ENCODE measurements at regions not wholly inside any gene's neighbourhood (a gene's known extent, or its start where the extent isn't known, plus 50 kb on each side); places are given as distances from the start of the nearest gene placed in this dataset.
A peak's percentile ranks its signal among the peaks of the same experiment; 100 is the strongest.
"Not testable (repeated sequence)": the region's sequence is repeated elsewhere in the genome, so short reads cannot be mapped to it uniquely, and the experiment has no call there.

DNA sequence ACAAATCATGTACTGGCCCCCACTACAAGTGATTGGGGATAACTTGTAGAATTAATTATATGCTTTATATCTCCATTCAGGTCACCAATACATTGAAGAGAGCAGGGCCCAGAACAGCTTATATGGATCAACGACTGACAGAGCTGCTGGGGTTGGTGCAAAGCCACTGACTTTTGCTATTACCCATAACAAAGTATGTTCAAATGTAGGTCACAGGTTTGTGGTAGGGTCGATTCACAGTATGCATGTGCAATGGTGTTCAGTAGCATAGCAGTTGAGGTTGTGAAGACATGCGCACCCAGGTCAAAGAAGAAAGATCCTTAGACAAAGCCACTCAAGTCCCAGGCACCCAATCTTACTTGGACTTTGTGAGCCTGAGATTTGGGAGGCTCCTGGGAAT, 110.6 kb downstream of the NBPF8 start:
- ATAC-seq; H3K27ac ChIP-seq; H3K4me1 ChIP-seq; H3K36me3 ChIP-seq; DNase-seq; H3K27me3 ChIP-seq; H3K4me3 ChIP-seq; H3K9me3 ChIP-seq; intact Hi-C loops (cut with DNase I): not testable (repeated sequence)

DNA sequence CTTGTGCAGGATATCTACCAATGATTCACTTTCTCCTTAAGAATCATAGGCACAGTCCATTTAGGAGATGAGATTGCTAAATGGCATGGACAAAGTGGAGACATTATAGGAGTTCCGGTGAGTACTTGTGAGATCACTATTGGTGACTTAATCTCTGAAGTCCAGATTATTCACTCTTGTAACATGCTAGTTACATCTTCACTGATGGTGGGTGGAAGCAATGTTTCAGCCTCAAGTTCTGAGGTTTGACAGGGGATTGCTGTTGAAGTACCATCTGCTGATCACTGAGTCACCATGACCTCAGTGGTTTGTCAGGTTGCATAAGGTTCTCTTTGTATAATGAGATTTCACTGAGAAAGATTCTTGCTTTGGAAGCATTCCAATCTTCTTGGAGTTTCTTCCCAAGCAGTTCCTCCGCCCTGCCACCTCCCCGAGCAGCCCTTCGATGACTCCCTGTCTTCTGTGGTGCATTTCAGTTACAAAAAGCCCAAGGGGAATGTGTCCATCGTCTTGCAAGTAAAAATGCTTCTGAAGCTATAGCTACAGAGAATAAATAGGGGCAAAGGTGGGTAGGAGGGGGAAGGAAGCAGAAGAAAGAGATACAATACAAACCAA, 114.7 kb downstream of the NBPF8 start:
- H3K27ac ChIP-seq; DNase-seq; intact Hi-C loops (cut with DNase I); H3K9me3 ChIP-seq; H3K27me3 ChIP-seq; H3K4me3 ChIP-seq; H3K4me1 ChIP-seq; H3K36me3 ChIP-seq: not testable (repeated sequence)
- ATAC-seq: peak; percentile 56

DNA sequence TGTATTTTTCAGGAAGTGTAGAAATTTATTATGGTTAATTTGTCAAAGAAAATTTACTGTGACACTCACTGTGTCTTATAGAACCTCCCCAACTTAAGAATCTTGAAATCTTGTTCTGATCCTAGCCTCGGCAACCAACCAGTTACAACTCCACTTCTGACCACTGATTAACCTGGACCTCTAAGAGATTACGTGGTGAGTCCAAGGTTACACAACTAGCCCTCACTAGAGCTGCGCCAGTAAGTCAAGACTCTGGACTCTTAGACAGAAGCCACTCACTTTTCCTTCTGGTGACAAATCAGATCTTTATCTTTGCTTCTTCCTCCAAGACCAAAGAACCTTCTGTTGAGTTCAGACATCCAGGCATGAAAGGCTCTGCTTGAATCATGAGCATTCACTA, 116.6 kb downstream of the NBPF8 start:
- ATAC-seq: not testable (repeated sequence)

DNA sequence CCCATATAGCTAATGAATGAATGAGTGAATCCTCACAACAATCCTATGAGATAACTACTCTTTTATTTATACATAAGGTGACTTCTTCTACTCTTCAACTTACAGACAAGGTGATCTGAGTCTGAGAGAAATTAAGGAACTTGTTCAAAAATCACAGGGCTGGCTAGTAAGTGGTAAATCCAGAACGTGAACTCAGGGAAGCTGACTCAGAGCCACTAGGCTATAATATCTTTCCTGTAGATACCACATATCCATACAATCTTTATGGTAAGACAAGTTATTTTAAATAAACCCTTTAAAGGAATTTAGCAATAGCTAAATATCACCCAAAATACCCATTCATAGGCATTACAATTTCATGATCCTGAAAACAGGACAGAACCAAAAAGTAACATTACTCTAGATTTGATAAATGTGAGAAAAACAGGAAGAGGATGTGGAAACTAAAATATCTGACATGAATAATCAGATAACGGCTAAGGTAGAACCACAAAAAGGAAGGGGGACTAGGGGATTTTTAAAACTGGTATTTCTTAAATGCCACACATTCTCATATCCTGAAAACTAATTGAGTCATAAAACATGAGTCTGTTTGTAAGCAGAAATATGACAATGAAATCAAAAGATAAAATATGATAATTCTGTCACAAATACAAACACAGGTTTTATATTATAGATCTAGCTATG, 119.7 kb downstream of the NBPF8 start:
- H3K9me3 ChIP-seq; intact Hi-C loops (cut with DNase I); DNase-seq; H3K36me3 ChIP-seq; H3K27me3 ChIP-seq; H3K27ac ChIP-seq; ATAC-seq; H3K4me1 ChIP-seq; H3K4me3 ChIP-seq: not testable (repeated sequence)

More for the DNA sequence above, 116.6 kb downstream of the NBPF8 start:
- H3K9me3 ChIP-seq; H3K27me3 ChIP-seq; H3K27ac ChIP-seq; intact Hi-C loops (cut with DNase I); H3K4me3 ChIP-seq; DNase-seq; H3K36me3 ChIP-seq; H3K4me1 ChIP-seq: not testable (repeated sequence)

DNA sequence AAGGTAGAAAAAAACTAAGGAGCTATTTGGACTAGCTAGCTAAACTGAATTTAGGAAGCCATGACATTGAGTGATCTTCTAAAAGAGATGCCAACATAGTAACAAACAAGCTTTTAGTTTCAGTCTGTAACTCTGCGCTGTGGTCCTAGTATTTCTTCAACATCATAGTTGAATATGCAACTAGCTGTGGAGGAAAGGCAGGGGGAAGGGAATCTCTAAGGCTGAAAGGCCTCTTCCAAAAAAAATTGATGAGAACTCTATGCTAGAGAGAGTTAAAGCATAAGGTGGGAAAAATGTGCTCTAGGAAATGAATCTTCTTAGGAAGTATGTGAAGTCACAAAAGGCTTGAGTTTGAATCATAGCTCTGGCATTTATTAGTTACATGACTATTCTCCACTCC, 120.2 kb downstream of the NBPF8 start:
- H3K4me3 ChIP-seq; H3K36me3 ChIP-seq; DNase-seq; H3K27me3 ChIP-seq; H3K4me1 ChIP-seq; H3K9me3 ChIP-seq; ATAC-seq; H3K27ac ChIP-seq; intact Hi-C loops (cut with DNase I): not testable (repeated sequence)

DNA sequence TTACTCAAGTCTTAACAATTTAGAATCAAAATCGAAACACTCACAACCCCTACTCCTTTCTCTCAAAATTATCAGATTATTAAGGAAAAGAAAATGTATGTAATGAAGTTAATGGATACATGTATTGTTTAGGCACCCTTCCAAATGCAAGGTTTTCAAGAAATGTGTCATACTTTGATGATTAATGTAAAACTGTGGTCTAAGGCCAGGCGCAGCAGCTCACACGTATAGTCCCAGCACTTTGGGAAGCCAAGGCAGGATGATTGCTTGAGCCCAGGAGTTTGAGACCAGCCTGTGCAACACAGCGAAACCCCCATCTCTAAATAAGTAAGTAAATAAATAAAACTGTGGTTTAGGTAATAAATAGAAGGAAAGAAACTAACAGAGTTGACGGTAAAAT, 126.6 kb downstream of the NBPF8 start:
- not testable (repeated sequence) for H3K4me3 ChIP-seq

DNA sequence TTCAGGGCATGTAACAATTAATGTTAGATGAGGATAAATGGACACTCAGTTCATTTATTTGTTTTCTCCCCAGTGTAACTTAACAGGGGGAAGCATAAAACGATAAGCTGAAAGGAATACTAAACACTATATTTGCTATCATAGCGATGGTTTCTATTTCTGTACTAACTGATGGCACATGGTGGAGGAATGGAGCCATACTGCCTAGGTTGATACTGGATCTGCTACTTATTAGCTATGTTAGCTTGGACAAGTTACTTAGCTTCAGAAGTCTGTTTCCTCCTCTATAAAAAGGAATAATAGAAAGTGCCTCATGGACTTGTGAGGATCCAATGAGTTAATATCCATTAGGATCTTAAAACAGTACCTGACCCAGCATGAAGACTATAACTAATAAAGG, 127.5 kb downstream of the NBPF8 start:
- ATAC-seq; H3K27me3 ChIP-seq; H3K27ac ChIP-seq; H3K4me1 ChIP-seq; H3K4me3 ChIP-seq; DNase-seq; H3K9me3 ChIP-seq; H3K36me3 ChIP-seq; intact Hi-C loops (cut with DNase I): not testable (repeated sequence)

More for the DNA sequence above, 126.6 kb downstream of the NBPF8 start:
- H3K27me3 ChIP-seq; H3K27ac ChIP-seq; H3K4me1 ChIP-seq; H3K9me3 ChIP-seq; intact Hi-C loops (cut with DNase I); H3K36me3 ChIP-seq; ATAC-seq; DNase-seq: not testable (repeated sequence)

DNA sequence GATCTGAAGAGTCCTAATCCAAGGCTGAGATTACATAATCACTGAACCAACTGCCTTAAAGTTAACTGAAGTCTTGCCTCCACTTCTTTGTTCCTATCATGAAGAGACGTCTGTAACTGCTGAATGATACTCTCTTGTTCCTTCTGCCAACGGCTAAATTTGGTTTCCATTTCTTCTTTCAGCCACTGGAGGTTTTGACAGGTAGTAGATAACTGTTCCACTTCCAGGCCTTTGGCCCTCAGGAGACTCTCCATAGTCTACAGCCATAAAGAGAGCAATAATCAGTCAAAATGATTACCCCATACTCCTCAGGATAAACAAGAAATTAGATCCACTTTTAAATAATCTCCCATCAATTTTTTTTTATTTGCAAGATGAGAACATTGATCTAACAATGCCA, 128.1 kb downstream of the NBPF8 start:
- H3K36me3 ChIP-seq; DNase-seq; H3K27ac ChIP-seq; H3K4me1 ChIP-seq; ATAC-seq; H3K4me3 ChIP-seq; intact Hi-C loops (cut with DNase I); H3K27me3 ChIP-seq; H3K9me3 ChIP-seq: not testable (repeated sequence)

DNA sequence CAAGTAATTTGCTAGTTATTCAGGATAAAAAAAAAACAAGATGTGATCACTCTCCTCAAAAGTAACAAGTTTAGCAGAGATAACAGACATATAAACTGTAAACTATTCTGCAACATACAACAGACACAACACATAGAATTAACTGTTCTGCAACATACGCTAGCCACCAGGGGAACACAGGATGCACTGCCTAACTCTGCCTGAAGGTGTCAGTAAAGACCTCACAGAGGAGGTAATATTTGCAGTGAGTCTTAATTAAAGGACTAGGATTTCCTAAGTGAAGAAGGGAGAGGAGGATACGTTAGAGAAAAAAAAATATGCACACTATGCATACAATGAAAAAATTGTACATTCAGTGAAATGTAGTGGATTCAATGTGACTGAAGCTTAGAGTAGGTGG, 129.6 kb downstream of the NBPF8 start:
- H3K4me3 ChIP-seq; H3K36me3 ChIP-seq; H3K9me3 ChIP-seq; intact Hi-C loops (cut with DNase I); H3K27me3 ChIP-seq; H3K27ac ChIP-seq; H3K4me1 ChIP-seq: not testable (repeated sequence)
- ATAC-seq: peak; percentile 99
- TF ChIP-seq, protein P1, sequence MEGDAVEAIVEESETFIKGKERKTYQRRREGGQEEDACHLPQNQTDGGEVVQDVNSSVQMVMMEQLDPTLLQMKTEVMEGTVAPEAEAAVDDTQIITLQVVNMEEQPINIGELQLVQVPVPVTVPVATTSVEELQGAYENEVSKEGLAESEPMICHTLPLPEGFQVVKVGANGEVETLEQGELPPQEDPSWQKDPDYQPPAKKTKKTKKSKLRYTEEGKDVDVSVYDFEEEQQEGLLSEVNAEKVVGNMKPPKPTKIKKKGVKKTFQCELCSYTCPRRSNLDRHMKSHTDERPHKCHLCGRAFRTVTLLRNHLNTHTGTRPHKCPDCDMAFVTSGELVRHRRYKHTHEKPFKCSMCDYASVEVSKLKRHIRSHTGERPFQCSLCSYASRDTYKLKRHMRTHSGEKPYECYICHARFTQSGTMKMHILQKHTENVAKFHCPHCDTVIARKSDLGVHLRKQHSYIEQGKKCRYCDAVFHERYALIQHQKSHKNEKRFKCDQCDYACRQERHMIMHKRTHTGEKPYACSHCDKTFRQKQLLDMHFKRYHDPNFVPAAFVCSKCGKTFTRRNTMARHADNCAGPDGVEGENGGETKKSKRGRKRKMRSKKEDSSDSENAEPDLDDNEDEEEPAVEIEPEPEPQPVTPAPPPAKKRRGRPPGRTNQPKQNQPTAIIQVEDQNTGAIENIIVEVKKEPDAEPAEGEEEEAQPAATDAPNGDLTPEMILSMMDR (IDR thresholded peaks at IDR 0.05): peak; percentile 41 to 66
- peak in 1 of 4 donors; percentile 46 for DNase-seq

DNA sequence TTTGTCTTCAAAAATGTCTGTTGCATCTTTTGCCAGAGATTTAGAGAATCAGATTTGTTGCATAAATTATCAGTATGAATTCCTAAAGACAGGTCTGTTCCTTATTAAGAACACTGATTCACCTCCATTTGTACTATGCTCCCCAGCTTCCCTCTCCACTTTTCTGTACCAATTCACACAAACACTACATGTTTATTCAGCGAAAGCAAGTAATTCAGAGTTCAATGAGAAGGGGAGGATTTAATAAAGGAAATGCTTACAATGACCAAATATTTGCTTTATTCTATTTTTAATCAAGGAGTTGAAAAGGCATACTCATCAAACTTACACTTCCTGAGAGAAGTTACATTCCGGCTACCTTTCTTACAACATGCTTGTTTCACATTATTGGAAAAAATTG, 135.5 kb downstream of the NBPF8 start:
- H3K9me3 ChIP-seq; H3K36me3 ChIP-seq; DNase-seq; H3K27me3 ChIP-seq; H3K27ac ChIP-seq; H3K4me3 ChIP-seq; intact Hi-C loops (cut with DNase I); H3K4me1 ChIP-seq: not testable (repeated sequence)
- ATAC-seq: peak; percentile 69

DNA sequence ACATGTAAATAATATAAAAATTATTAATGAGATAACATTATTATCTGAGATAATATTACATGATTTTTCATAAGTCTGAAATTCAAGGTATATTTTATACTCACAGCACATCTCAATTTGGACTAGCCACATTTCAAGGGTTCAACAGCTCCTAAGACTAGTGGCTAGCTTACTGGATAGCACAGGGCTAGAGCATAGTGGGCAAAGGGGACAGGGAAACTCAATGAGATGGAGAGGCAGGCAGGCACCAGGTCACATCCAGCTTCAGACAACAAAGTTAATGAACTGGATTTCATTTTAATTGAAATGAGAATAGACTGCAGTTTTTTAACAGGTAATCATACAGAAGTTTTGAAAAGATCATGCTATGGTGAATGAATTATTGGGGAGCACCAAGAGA, 137.4 kb downstream of the NBPF8 start:
- intact Hi-C loops (cut with DNase I); H3K9me3 ChIP-seq; H3K27ac ChIP-seq; H3K4me3 ChIP-seq; H3K4me1 ChIP-seq; DNase-seq; H3K36me3 ChIP-seq; H3K27me3 ChIP-seq; ATAC-seq: not testable (repeated sequence)

DNA sequence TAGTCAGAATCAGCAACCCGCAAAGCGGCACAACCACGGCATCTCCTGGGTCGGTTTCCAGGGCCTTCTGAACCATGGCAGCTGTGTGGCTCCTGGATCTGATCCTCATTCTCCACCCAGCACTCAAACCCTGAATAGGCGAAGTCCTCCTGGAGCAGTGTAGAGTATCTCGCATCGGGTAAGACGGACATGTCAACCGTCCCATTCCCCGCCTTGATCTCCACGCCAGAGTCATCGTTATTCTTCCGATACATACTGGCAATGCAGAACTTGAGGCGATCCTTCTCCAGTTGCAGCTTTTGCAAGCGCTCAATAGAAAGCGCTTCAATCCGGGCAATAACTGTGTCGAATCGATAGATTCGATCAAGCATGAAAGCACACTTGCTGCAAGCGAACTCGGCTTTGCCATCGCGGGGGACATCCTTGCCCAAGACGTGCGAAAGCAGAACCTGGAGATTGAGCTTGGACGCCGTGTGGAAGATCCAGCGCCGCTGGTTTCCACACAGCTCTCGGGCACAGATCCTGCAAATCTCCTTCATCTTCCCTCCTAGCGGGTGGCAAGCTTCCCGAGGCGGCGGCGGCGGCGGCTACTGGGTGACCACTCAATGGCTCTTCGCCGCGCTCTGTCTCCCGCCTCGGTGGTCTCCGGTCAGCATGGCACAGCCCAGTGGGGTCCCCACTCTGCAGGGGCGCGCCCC, 142.9 kb downstream of the NBPF8 start:
- H3K27ac ChIP-seq; intact Hi-C loops (cut with DNase I); H3K9me3 ChIP-seq; H3K27me3 ChIP-seq; H3K36me3 ChIP-seq; H3K4me1 ChIP-seq: not testable (repeated sequence)
- DNase-seq (peak in 2 of 4 donors; percentile 4 to 29), ATAC-seq (peak; percentile 5)
- peak overlapping the region; percentile 19 to 43 for H3K4me3 ChIP-seq
